IgD-negative memory B cell (primary cell): ENCODE measurements at regions not wholly inside any gene's neighbourhood (a gene's known extent, or its start where the extent isn't known, plus 50 kb on each side); places are given as distances from the start of the nearest gene placed in this dataset.

Source experiments
- H3K27ac Mint-ChIP-seq, 3 donors: one replicate each; pipeline ENCODE4 v1.8.0; 2020 to 2022; ENCODE audit warnings: mild to moderate bottlenecking in 3 of 3, mixed read lengths in 3 of 3, moderate library complexity in 1 of 3
- H3K27me3 Mint-ChIP-seq: one replicate; pipeline ENCODE4 v1.8.0; 2021; ENCODE audit warnings: mixed read lengths
- H3K36me3 Mint-ChIP-seq: one replicate; pipeline ENCODE4 v1.8.0; 2020; ENCODE audit warnings: mild to moderate bottlenecking, mixed read lengths
- H3K4me1 Mint-ChIP-seq, 3 donors: one replicate each; pipeline ENCODE4 v1.8.0; 2020 to 2022; ENCODE audit warnings: mixed read lengths in 3 of 3, mild to moderate bottlenecking in 1 of 3
- H3K4me3 Mint-ChIP-seq, 4 donors: one replicate each; pipeline ENCODE4 v1.8.0; 2020 to 2022; ENCODE audit warnings: mild to moderate bottlenecking in 4 of 4, mixed read lengths in 4 of 4, moderate library complexity in 3 of 4
- H3K9me3 Mint-ChIP-seq, 3 donors: one replicate each; pipeline ENCODE4 v1.8.0; 2020 to 2021; ENCODE audit warnings: mixed read lengths in 3 of 3, mild to moderate bottlenecking in 1 of 3

- no peaks in the 10 kb centered on the region for H3K27me3 Mint-ChIP-seq
- peaks cover 6 to 21% (median 7%) of the 10 kb centered on the region in 3 donors for H3K9me3 Mint-ChIP-seq
- H3K4me1 Mint-ChIP-seq, result peaks cover 0 to 5% (median 0%) of the 10 kb centered on the region in 3 donors
- no peaks in the 10 kb centered on the region for H3K36me3 Mint-ChIP-seq
- no peak overlapping the region for H3K27ac Mint-ChIP-seq
- H3K4me3 Mint-ChIP-seq, result no peak overlapping the region
Measured at GRCh38 chr15:97071668-97072067, 741.2 kb downstream of the NR2F2 start.

GRCh38 chr15:97072545-97072944 is 742.0 kb downstream of the NR2F2 start:
- Mint-ChIP-seq H3K36me3 (no peaks in the 10 kb centered on the region), H3K27ac (no peak overlapping the region), H3K4me1 (peaks cover 0 to 5% (median 0%) of the 10 kb centered on the region in 3 donors), H3K9me3 (peaks cover 6 to 21% (median 7%) of the 10 kb centered on the region in 3 donors), H3K4me3 (no peak overlapping the region), H3K27me3 (no peaks in the 10 kb centered on the region)

- H3K27ac Mint-ChIP-seq, result no peak overlapping the region
- H3K9me3 Mint-ChIP-seq, result peaks cover 3 to 8% (median 7%) of the 10 kb centered on the region in 3 donors
- no peaks in the 10 kb centered on the region for H3K27me3 Mint-ChIP-seq
- H3K4me3 Mint-ChIP-seq, result no peak overlapping the region
- H3K4me1 Mint-ChIP-seq, result no peaks in the 10 kb centered on the region
- peaks cover 2% of the 10 kb centered on the region for H3K36me3 Mint-ChIP-seq
Measured at GRCh38 chr15:97076011-97076410, 745.5 kb downstream of the NR2F2 start.

- Mint-ChIP-seq H3K36me3 (peaks cover 3% of the 10 kb centered on the region), H3K27me3 (no peaks in the 10 kb centered on the region), H3K4me1 (no peaks in the 10 kb centered on the region), H3K27ac (no peak overlapping the region), H3K9me3 (peaks cover 3 to 7% (median 6%) of the 10 kb centered on the region in 3 donors), H3K4me3 (no peak overlapping the region)
Measured at GRCh38 chr15:97077975-97078374, 747.5 kb downstream of the NR2F2 start.

- H3K36me3 Mint-ChIP-seq, result peaks cover 3% of the 10 kb centered on the region
- H3K27me3 Mint-ChIP-seq, result no peaks in the 10 kb centered on the region
- H3K9me3 Mint-ChIP-seq, result peaks cover 6 to 7% (median 7%) of the 10 kb centered on the region in 3 donors
- H3K27ac Mint-ChIP-seq, result no peak overlapping the region
- H3K4me3 Mint-ChIP-seq, result no peak overlapping the region
- H3K4me1 Mint-ChIP-seq, result no peaks in the 10 kb centered on the region
Measured at GRCh38 chr15:97078591-97078990, 748.1 kb downstream of the NR2F2 start.

- Mint-ChIP-seq H3K36me3 (peaks cover 3% of the 10 kb centered on the region), H3K9me3 (peaks cover 0 to 8% (median 4%) of the 10 kb centered on the region in 3 donors), H3K4me1 (no peaks in the 10 kb centered on the region), H3K4me3 (no peak overlapping the region), H3K27me3 (no peaks in the 10 kb centered on the region), H3K27ac (no peak overlapping the region)
Measured at GRCh38 chr15:97081666-97082226, 751.2 kb downstream of the NR2F2 start.

- Mint-ChIP-seq H3K27me3 (no peaks in the 10 kb centered on the region), H3K9me3 (peaks cover 0 to 8% (median 4%) of the 10 kb centered on the region in 3 donors), H3K4me1 (no peaks in the 10 kb centered on the region), H3K36me3 (peaks cover 2% of the 10 kb centered on the region), H3K27ac (no peak overlapping the region), H3K4me3 (no peak overlapping the region)
Measured at GRCh38 chr15:97082830-97083229, 752.3 kb downstream of the NR2F2 start.

- Mint-ChIP-seq H3K27me3 (no peaks in the 10 kb centered on the region), H3K27ac (no peak overlapping the region), H3K36me3 (peaks cover 1% of the 10 kb centered on the region), H3K4me3 (no peak overlapping the region), H3K9me3 (peaks cover 0 to 7% (median 4%) of the 10 kb centered on the region in 3 donors), H3K4me1 (no peaks in the 10 kb centered on the region)
Measured at GRCh38 chr15:97084650-97085049, 754.1 kb downstream of the NR2F2 start.

GRCh38 chr15:97085731-97086130 is 755.2 kb downstream of the NR2F2 start:
- peaks cover 1% of the 10 kb centered on the region for H3K36me3 Mint-ChIP-seq
- H3K9me3 Mint-ChIP-seq, result peaks cover 0 to 5% (median 4%) of the 10 kb centered on the region in 3 donors
- no peak overlapping the region for H3K27ac Mint-ChIP-seq
- H3K4me1 Mint-ChIP-seq, result no peaks in the 10 kb centered on the region
- H3K4me3 Mint-ChIP-seq, result no peak overlapping the region
- H3K27me3 Mint-ChIP-seq, result no peaks in the 10 kb centered on the region

GRCh38 chr15:97087006-97087741 is 756.7 kb downstream of the NR2F2 start:
- peak overlapping the region in 1 of 4 donors; percentile 56 for H3K4me3 Mint-ChIP-seq
- H3K4me1 Mint-ChIP-seq, result no peaks in the 10 kb centered on the region
- peaks cover 1% of the 10 kb centered on the region for H3K36me3 Mint-ChIP-seq
- no peak overlapping the region for H3K27ac Mint-ChIP-seq
- H3K9me3 Mint-ChIP-seq, result peaks cover 0 to 7% (median 4%) of the 10 kb centered on the region in 3 donors
- H3K27me3 Mint-ChIP-seq, result no peaks in the 10 kb centered on the region

- H3K27me3 Mint-ChIP-seq, result no peaks in the 10 kb centered on the region
- H3K27ac Mint-ChIP-seq, result no peak overlapping the region
- no peaks in the 10 kb centered on the region for H3K36me3 Mint-ChIP-seq
- no peak overlapping the region for H3K4me3 Mint-ChIP-seq
- H3K9me3 Mint-ChIP-seq, result peaks cover 0 to 9% (median 4%) of the 10 kb centered on the region in 3 donors
- no peaks in the 10 kb centered on the region for H3K4me1 Mint-ChIP-seq
Measured at GRCh38 chr15:97091093-97091492, 760.6 kb downstream of the NR2F2 start.

- Mint-ChIP-seq H3K4me3 (no peak overlapping the region), H3K27me3 (no peaks in the 10 kb centered on the region), H3K9me3 (peaks cover 1 to 11% (median 6%) of the 10 kb centered on the region in 3 donors), H3K27ac (no peak overlapping the region), H3K4me1 (no peaks in the 10 kb centered on the region), H3K36me3 (no peaks in the 10 kb centered on the region)
Measured at GRCh38 chr15:97092656-97093055, 762.2 kb downstream of the NR2F2 start.

- Mint-ChIP-seq H3K4me3 (no peak overlapping the region), H3K36me3 (no peaks in the 10 kb centered on the region), H3K9me3 (peaks cover 10 to 22% (median 11%) of the 10 kb centered on the region in 3 donors), H3K27me3 (no peaks in the 10 kb centered on the region), H3K27ac (no peak overlapping the region), H3K4me1 (no peaks in the 10 kb centered on the region)
Measured at GRCh38 chr15:97096303-97096835, 765.9 kb downstream of the NR2F2 start.

GRCh38 chr15:97099040-97099439 is 768.5 kb downstream of the NR2F2 start:
- H3K9me3 Mint-ChIP-seq, result peaks cover 5 to 23% (median 12%) of the 10 kb centered on the region in 3 donors
- no peaks in the 10 kb centered on the region for H3K4me1 Mint-ChIP-seq
- no peak overlapping the region for H3K27ac Mint-ChIP-seq
- no peaks in the 10 kb centered on the region for H3K27me3 Mint-ChIP-seq
- H3K4me3 Mint-ChIP-seq, result no peak overlapping the region
- H3K36me3 Mint-ChIP-seq, result no peaks in the 10 kb centered on the region

- Mint-ChIP-seq H3K9me3 (peaks cover 3 to 21% (median 14%) of the 10 kb centered on the region in 3 donors), H3K36me3 (no peaks in the 10 kb centered on the region), H3K27ac (no peak overlapping the region), H3K4me3 (no peak overlapping the region), H3K4me1 (no peaks in the 10 kb centered on the region), H3K27me3 (no peaks in the 10 kb centered on the region)
Measured at GRCh38 chr15:97101572-97101971, 771.1 kb downstream of the NR2F2 start.
